Astrocyte (in vitro differentiated cells and primary cell): ENCODE measurements at regions not wholly inside any gene's neighbourhood (a gene's known extent, or its start where the extent isn't known, plus 50 kb on each side); places are given as distances from the start of the nearest gene placed in this dataset.

Experiments used
- DNase-seq: peaks from one replicate; pipeline ENCODE4 v3.0.0-alpha.2; 2010; ENCODE audit warnings: low read depth
- FAIRE-seq: peaks from 2 replicates; lab custom pipeline; 2011; peaks lifted over from hg19 to GRCh38; lab: Jason Lieb, UNC
- H2AFZ ChIP-seq: 2 replicates; pipeline ENCODE4 v1.6.0; 2012; ENCODE audit warnings: low read depth, low read length, inconsistent platforms
- H3K27ac ChIP-seq: 2 replicates; pipeline ENCODE4 v1.5.1; 2011; ENCODE audit warnings: low read depth, low read length, inconsistent platforms
- H3K27me3 ChIP-seq: 2 replicates; pipeline ENCODE4 v1.6.0; 2011; ENCODE audit warnings: low read length, inconsistent platforms; ENCODE audit not compliant: insufficient read depth
- H3K36me3 ChIP-seq: 2 replicates; pipeline ENCODE4 v1.5.1; 2011; ENCODE audit warnings: low read length, inconsistent platforms; ENCODE audit not compliant: insufficient read depth
- H3K4me1 ChIP-seq: 2 replicates; pipeline ENCODE4 v1.5.1; 2011; ENCODE audit warnings: low read length, inconsistent platforms; ENCODE audit not compliant: insufficient read depth
- H3K4me2 ChIP-seq: 2 replicates; pipeline ENCODE4 v1.6.0; 2012; ENCODE audit warnings: low read length, inconsistent platforms
- H3K4me3 ChIP-seq: 2 replicates; pipeline ENCODE4 v1.5.1; 2011; ENCODE audit warnings: low read depth, mild to moderate bottlenecking, low read length, inconsistent platforms; ENCODE audit not compliant: insufficient read depth
- H3K79me2 ChIP-seq: 2 replicates; pipeline ENCODE4 v1.6.0; 2012; ENCODE audit warnings: mild to moderate bottlenecking, low read length, inconsistent platforms; ENCODE audit not compliant: insufficient read depth
- H3K9ac ChIP-seq: 2 replicates; pipeline ENCODE4 v1.6.0; 2012; ENCODE audit warnings: mild to moderate bottlenecking, low read length, inconsistent platforms
- H3K9me3 ChIP-seq: 2 replicates; pipeline ENCODE4 v1.5.1; 2012; ENCODE audit warnings: low read depth, mild to moderate bottlenecking, low read length, inconsistent platforms; ENCODE audit not compliant: insufficient read depth
- H4K20me1 ChIP-seq: 2 replicates; pipeline ENCODE4 v1.6.0; 2012; ENCODE audit warnings: low read length, inconsistent platforms; ENCODE audit not compliant: insufficient read depth
- H3K27ac Mint-ChIP-seq: one replicate; pipeline ENCODE4 v1.8.0; 2021; ENCODE audit warnings: mild to moderate bottlenecking, mixed read lengths; ENCODE audit not compliant: unreplicated experiment
- H3K27me3 Mint-ChIP-seq: one replicate; pipeline ENCODE4 v1.8.0; 2021; ENCODE audit warnings: low read depth, mixed read lengths; ENCODE audit not compliant: unreplicated experiment
- H3K36me3 Mint-ChIP-seq: one replicate; pipeline ENCODE4 v1.8.0; 2021; ENCODE audit warnings: low read depth, mixed read lengths; ENCODE audit not compliant: unreplicated experiment
- H3K4me1 Mint-ChIP-seq: one replicate; pipeline ENCODE4 v1.8.0; 2021; ENCODE audit warnings: low read depth, mixed read lengths; ENCODE audit not compliant: unreplicated experiment
- H3K4me3 Mint-ChIP-seq: one replicate; pipeline ENCODE4 v1.8.0; 2021; ENCODE audit warnings: mild to moderate bottlenecking, moderate library complexity, mixed read lengths; ENCODE audit not compliant: unreplicated experiment
- H3K9me3 Mint-ChIP-seq: one replicate; pipeline ENCODE4 v1.8.0; 2021; ENCODE audit warnings: mild to moderate bottlenecking, mixed read lengths; ENCODE audit not compliant: unreplicated experiment
- EZH2 ChIP-seq: IDR thresholded peaks from 2 replicates; pipeline ENCODE4 v1.6.1; 2012; ENCODE audit warnings: mild to moderate bottlenecking, low read length, inconsistent platforms; ENCODE audit not compliant: insufficient read depth
- TF ChIP-seq, protein P1 (sequence below): IDR thresholded peaks from 2 replicates; pipeline ENCODE4 v1.5.1; 2011; ENCODE audit warnings: low read depth, mild to moderate bottlenecking, inconsistent platforms, low read length, moderate library complexity; ENCODE audit not compliant: insufficient read depth

DNA sequence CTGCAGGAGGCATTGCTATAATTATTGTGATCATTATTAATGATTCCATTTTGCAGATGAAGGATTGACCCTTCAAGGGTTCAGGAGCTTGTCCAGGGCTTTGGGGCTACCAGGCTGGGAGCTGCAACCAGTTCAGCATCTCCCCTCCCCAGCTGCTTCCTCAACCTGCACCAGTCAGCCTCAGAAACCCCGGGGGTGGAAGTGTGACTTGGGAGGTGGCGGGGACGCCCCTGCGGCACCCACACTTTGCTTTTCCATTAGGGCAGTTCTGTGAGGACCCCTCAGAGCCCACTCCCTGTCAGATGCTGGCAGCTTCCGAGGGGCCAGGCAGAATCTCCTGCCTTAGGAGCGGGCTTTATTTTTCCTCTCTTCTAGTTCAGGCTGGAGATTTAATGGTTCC, 85.6 kb downstream of the OLFM1 start:
- Mint-ChIP-seq H3K9me3 (no peaks in the 10 kb centered on the region), H3K4me3 (no peak overlapping the region), H3K27ac (no peak overlapping the region), H3K36me3 (no peaks in the 10 kb centered on the region), H3K27me3 (peaks cover 68% of the 10 kb centered on the region), H3K4me1 (no peaks in the 10 kb centered on the region)
- H3K4me1 ChIP-seq = no peaks in the 10 kb centered on the region
- H3K4me3 ChIP-seq = no peak overlapping the region
- H2AFZ ChIP-seq = no peak overlapping the region
- no peak overlapping the region for H3K4me2 ChIP-seq
- H3K9me3 ChIP-seq = peaks cover 5% of the 10 kb centered on the region
- no peak overlapping the region for H3K27ac ChIP-seq
- TF ChIP-seq EZH2 = no peak
- TF ChIP-seq, protein P1, sequence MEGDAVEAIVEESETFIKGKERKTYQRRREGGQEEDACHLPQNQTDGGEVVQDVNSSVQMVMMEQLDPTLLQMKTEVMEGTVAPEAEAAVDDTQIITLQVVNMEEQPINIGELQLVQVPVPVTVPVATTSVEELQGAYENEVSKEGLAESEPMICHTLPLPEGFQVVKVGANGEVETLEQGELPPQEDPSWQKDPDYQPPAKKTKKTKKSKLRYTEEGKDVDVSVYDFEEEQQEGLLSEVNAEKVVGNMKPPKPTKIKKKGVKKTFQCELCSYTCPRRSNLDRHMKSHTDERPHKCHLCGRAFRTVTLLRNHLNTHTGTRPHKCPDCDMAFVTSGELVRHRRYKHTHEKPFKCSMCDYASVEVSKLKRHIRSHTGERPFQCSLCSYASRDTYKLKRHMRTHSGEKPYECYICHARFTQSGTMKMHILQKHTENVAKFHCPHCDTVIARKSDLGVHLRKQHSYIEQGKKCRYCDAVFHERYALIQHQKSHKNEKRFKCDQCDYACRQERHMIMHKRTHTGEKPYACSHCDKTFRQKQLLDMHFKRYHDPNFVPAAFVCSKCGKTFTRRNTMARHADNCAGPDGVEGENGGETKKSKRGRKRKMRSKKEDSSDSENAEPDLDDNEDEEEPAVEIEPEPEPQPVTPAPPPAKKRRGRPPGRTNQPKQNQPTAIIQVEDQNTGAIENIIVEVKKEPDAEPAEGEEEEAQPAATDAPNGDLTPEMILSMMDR = no peak
- no peaks in the 10 kb centered on the region for H4K20me1 ChIP-seq
- FAIRE-seq (no peak), DNase-seq (no peak)
- H3K9ac ChIP-seq = no peak overlapping the region
- H3K27me3 ChIP-seq = no peaks in the 10 kb centered on the region
- no peaks in the 10 kb centered on the region for H3K36me3 ChIP-seq
- H3K79me2 ChIP-seq = no peaks in the 10 kb centered on the region

DNA sequence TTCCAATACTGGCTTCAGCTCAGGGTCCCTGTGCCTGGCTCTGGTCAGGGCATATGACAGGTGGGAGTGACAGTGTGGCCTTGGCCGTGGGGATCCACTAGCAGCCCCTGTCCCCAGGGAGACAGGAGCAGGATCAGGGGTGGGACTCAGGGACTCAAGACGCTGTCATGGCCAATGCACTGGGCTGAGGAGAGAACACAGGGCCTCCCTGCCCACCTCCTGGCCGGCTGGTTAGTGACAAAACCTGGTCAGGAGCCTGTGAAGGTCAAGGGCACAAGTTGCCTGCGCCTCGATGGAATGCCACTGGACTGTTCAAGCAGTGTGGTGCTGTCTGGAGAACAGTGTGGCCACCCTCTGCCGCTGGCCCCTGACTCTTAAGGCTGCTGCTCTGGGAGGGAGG, 86.8 kb downstream of the OLFM1 start:
- Histone ChIP-seq H3K27ac (no peak overlapping the region), H2AFZ (no peak overlapping the region), H3K4me3 (no peak overlapping the region), H3K9me3 (peaks cover 5% of the 10 kb centered on the region), H4K20me1 (no peaks in the 10 kb centered on the region), H3K4me2 (no peak overlapping the region), H3K9ac (no peak overlapping the region), H3K79me2 (no peaks in the 10 kb centered on the region), H3K4me1 (no peaks in the 10 kb centered on the region), H3K36me3 (no peaks in the 10 kb centered on the region), H3K27me3 (no peaks in the 10 kb centered on the region)
- Mint-ChIP-seq H3K9me3 (no peaks in the 10 kb centered on the region), H3K4me1 (no peaks in the 10 kb centered on the region), H3K36me3 (no peaks in the 10 kb centered on the region), H3K4me3 (no peak overlapping the region), H3K27ac (no peak overlapping the region), H3K27me3 (peaks cover 64% of the 10 kb centered on the region)
- no peak for TF ChIP-seq EZH2
- TF ChIP-seq, protein P1 = no peak
- no peak for DNase-seq
- FAIRE-seq = no peak

GRCh38 chr9:135174981-135175380, 87.5 kb downstream of the OLFM1 start:
- Mint-ChIP-seq H3K4me3 (no peak overlapping the region), H3K36me3 (no peaks in the 10 kb centered on the region), H3K9me3 (no peaks in the 10 kb centered on the region), H3K27me3 (peaks cover 64% of the 10 kb centered on the region), H3K27ac (no peak overlapping the region), H3K4me1 (no peaks in the 10 kb centered on the region)
- H4K20me1 ChIP-seq = no peaks in the 10 kb centered on the region
- H3K9me3 ChIP-seq = peaks cover 4% of the 10 kb centered on the region
- TF ChIP-seq EZH2 = no peak
- TF ChIP-seq, protein P1 = no peak
- DNase-seq = no peak
- no peaks in the 10 kb centered on the region for H3K27me3 ChIP-seq
- no peak overlapping the region for H3K27ac ChIP-seq
- no peak overlapping the region for H3K9ac ChIP-seq
- H3K4me2 ChIP-seq = no peak overlapping the region
- FAIRE-seq = no peak
- no peaks in the 10 kb centered on the region for H3K36me3 ChIP-seq
- no peak overlapping the region for H3K4me3 ChIP-seq
- H2AFZ ChIP-seq = no peak overlapping the region
- H3K79me2 ChIP-seq = no peaks in the 10 kb centered on the region
- H3K4me1 ChIP-seq = no peaks in the 10 kb centered on the region
